GM12874 (cell line): ENCODE measurements at regions not wholly inside any gene's neighbourhood (a gene's known extent, or its start where the extent isn't known, plus 50 kb on each side); places are given as distances from the start of the nearest gene placed in this dataset.

ENCODE experiments used
- CTCF ChIP-seq: IDR thresholded peaks from 2 replicates; pipeline ENCODE4 v1.5.1; 2011; ENCODE audit warnings: low read depth, mild to moderate bottlenecking, control low read depth, low read length, moderate library complexity; ENCODE audit not compliant: insufficient read depth

- TF ChIP-seq CTCF, result no peak
These were observed 337.6 kb downstream of the CDC5L start for GRCh38 chr6:44725070-44725469.

GRCh38 chr6:44727651-44728630 is 340.4 kb downstream of the CDC5L start:
- no peak for TF ChIP-seq CTCF

- no peak for TF ChIP-seq CTCF
These were observed 343.4 kb downstream of the CDC5L start for GRCh38 chr6:44730771-44731391.

GRCh38 chr6:44731485-44732095 is 344.1 kb downstream of the CDC5L start:
- TF ChIP-seq CTCF, result no peak

- TF ChIP-seq CTCF, result no peak
These were observed 344.7 kb downstream of the CDC5L start for GRCh38 chr6:44732243-44732642.

- TF ChIP-seq CTCF, result no peak
These were observed 345.6 kb downstream of the CDC5L start for GRCh38 chr6:44733126-44733525.

GRCh38 chr6:44733868-44734267 is 346.4 kb downstream of the CDC5L start:
- no peak for TF ChIP-seq CTCF
